HG03064 (cell line): ENCODE measurements at regions not wholly inside any gene's neighbourhood (a gene's known extent, or its start where the extent isn't known, plus 50 kb on each side); places are given as distances from the start of the nearest gene placed in this dataset.

Experiments
- ATAC-seq: cut with Tn5 transposase; IDR thresholded peaks from one replicate; pipeline ENCODE4 v1.9.1; 2021; ENCODE audit warnings: low read depth; ENCODE audit not compliant: unreplicated experiment

GRCh38 chr14:101332281-101332680, 229.0 kb upstream of the DIO3 start:
- ATAC-seq: no peak

- ATAC-seq: no peak
Observed at GRCh38 chr14:101333335-101334280, 227.7 kb upstream of the DIO3 start.

GRCh38 chr14:101334656-101335055, 226.6 kb upstream of the DIO3 start:
- ATAC-seq: no peak

- no peak for ATAC-seq
Observed at GRCh38 chr14:101335061-101335661, 226.1 kb upstream of the DIO3 start.

- ATAC-seq: no peak
Observed at GRCh38 chr14:101336183-101336582, 225.1 kb upstream of the DIO3 start.

- ATAC-seq: no peak
Observed at GRCh38 chr14:101337053-101337452, 224.2 kb upstream of the DIO3 start.

GRCh38 chr14:101340556-101340955, 220.7 kb upstream of the DIO3 start:
- no peak for ATAC-seq

GRCh38 chr14:101347893-101348777, 213.2 kb upstream of the DIO3 start:
- ATAC-seq: no peak

GRCh38 chr14:101349108-101349507, 212.2 kb upstream of the DIO3 start:
- ATAC-seq: no peak

GRCh38 chr14:101350021-101350420, 211.3 kb upstream of the DIO3 start:
- ATAC-seq: no peak

GRCh38 chr14:101350691-101351090, 210.6 kb upstream of the DIO3 start:
- no peak for ATAC-seq

- no peak for ATAC-seq
Observed at GRCh38 chr14:101351146-101351545, 210.1 kb upstream of the DIO3 start.

- ATAC-seq: no peak
Observed at GRCh38 chr14:101351769-101352168, 209.5 kb upstream of the DIO3 start.

- ATAC-seq: no peak
Observed at GRCh38 chr14:101352567-101352966, 208.7 kb upstream of the DIO3 start.

GRCh38 chr14:101353422-101353821, 207.9 kb upstream of the DIO3 start:
- no peak for ATAC-seq

GRCh38 chr14:101354726-101355125, 206.6 kb upstream of the DIO3 start:
- ATAC-seq: no peak

GRCh38 chr14:101355284-101355683, 206.0 kb upstream of the DIO3 start:
- ATAC-seq: no peak

GRCh38 chr14:101357038-101357437, 204.3 kb upstream of the DIO3 start:
- ATAC-seq: no peak

GRCh38 chr14:101357559-101358319, 203.6 kb upstream of the DIO3 start:
- ATAC-seq: no peak
